ENCODE measurements at regions not wholly inside any gene's neighbourhood (a gene's known extent, or its start where the extent isn't known, plus 50 kb on each side); places are given as distances from the start of the nearest gene placed in this dataset.

DNA sequence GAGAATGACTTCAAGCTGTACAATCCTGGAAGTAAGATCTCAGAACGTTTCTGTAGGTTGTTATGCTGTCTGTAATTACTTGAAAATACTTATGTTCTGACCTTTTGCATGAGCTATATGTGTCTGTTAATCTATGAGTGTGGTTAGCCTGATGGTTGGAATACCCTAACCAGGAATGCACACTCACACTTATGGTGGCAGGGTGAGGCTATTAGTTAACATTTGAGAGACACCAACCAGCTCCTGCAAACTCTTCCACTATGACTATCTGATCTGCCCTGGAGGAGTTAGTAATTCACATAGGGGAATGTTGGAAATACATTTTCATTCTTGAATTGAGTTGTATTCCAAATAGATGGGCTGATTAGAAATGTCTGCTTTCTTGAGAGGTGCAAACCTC, 450.3 kb downstream of the INHBA start (continued):
- TF ChIP-seq, protein P1, sequence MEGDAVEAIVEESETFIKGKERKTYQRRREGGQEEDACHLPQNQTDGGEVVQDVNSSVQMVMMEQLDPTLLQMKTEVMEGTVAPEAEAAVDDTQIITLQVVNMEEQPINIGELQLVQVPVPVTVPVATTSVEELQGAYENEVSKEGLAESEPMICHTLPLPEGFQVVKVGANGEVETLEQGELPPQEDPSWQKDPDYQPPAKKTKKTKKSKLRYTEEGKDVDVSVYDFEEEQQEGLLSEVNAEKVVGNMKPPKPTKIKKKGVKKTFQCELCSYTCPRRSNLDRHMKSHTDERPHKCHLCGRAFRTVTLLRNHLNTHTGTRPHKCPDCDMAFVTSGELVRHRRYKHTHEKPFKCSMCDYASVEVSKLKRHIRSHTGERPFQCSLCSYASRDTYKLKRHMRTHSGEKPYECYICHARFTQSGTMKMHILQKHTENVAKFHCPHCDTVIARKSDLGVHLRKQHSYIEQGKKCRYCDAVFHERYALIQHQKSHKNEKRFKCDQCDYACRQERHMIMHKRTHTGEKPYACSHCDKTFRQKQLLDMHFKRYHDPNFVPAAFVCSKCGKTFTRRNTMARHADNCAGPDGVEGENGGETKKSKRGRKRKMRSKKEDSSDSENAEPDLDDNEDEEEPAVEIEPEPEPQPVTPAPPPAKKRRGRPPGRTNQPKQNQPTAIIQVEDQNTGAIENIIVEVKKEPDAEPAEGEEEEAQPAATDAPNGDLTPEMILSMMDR (IDR thresholded peaks at IDR 0.05; ENCODE audit: low read depth, low read length, missing input control) = no peak
- TF ChIP-seq RAD21 (IDR thresholded peaks at IDR 0.05) (no peak), JUND (IDR thresholded peaks at IDR 0.05) (no peak), EGR1 (IDR thresholded peaks at IDR 0.05; ENCODE audit: low read depth in 2 of 2) (no peak), NR2F2 (IDR thresholded peaks at IDR 0.05) (no peak), HNF4G (IDR thresholded peaks at IDR 0.05) (no peak), YY1 (IDR thresholded peaks at IDR 0.05) (no peak), FOXA1 (IDR thresholded peaks at IDR 0.05) (no peak)
- TF ChIP-seq, protein P2, sequence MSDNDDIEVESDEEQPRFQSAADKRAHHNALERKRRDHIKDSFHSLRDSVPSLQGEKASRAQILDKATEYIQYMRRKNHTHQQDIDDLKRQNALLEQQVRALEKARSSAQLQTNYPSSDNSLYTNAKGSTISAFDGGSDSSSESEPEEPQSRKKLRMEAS (IDR thresholded peaks at IDR 0.05) = no peak
- TF ChIP-seq, protein P3, sequence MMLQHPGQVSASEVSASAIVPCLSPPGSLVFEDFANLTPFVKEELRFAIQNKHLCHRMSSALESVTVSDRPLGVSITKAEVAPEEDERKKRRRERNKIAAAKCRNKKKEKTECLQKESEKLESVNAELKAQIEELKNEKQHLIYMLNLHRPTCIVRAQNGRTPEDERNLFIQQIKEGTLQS (IDR thresholded peaks at IDR 0.05) = no peak

DNA sequence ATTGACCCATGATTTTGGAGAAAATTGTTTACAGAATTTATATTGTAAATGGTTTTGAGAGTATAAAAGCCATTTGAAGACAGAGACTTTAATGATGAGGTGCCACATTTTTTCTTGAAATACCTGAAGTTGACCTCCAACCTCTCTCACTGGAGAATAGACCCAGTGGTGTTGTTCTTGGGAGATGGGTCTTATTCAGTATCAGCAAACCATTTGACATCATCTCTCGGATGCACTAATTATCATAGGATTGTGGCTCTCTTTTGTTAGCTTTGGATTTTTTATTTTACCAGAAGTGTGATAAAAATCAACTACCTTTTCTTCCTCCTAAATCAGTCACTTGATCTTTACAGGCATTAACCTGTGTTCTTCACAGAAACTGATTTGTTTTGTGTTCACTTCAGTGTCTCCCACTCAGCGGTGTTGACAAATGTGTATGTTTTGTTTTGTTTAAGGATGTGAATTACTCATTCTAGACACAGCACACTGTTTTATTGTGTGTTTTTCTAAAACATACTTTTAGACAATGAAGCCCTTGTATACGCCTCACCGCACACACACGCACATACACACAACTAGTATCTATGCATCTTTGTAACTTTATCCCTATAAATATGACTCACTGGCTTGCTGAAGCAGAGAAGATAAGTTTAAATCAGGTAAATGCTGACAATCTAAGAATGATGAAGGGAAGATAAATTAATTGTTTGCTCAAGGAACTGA, 455.6 kb downstream of the INHBA start:
- Histone ChIP-seq H3K9me3 (ENCODE audit: control insufficient read depth in 4 of 4, low read length in 3 of 4) (no peaks in the 10 kb centered on the region), H3K4me1 (ENCODE audit: control insufficient read depth in 4 of 4, insufficient read depth in 4 of 4, low read length in 3 of 4) (no peaks in the 10 kb centered on the region), H3K9ac (ENCODE audit: low read depth in 1 of 2, low read length in 2 of 2) (no peak overlapping the region), H3K27me3 (ENCODE audit: control insufficient read depth in 4 of 4, insufficient read depth in 4 of 4, low read length in 3 of 4) (no peaks in the 10 kb centered on the region), H3K36me3 (ENCODE audit: control insufficient read depth in 4 of 4, insufficient read depth in 3 of 4, low read depth in 1 of 4, low read length in 3 of 4) (no peaks in the 10 kb centered on the region), H3K4me3 (ENCODE audit: low read depth in 1 of 3, low read length in 3 of 3) (no peak overlapping the region), H3K27ac (ENCODE audit: low read depth in 1 of 2, low read length in 2 of 2) (no peak overlapping the region)
- 96% methylated on average over 5 of the region's 5 CpGs for WGBS
- TF ChIP-seq, protein P3 (IDR thresholded peaks at IDR 0.05) = no peak
- TF ChIP-seq FOXA1 (IDR thresholded peaks at IDR 0.05) = no peak
- TF ChIP-seq RXRA (IDR thresholded peaks at IDR 0.05) = no peak
- TF ChIP-seq, protein P2 (IDR thresholded peaks at IDR 0.05) = no peak
- no peak for TF ChIP-seq YY1 (IDR thresholded peaks at IDR 0.05)
- TF ChIP-seq, protein P4, sequence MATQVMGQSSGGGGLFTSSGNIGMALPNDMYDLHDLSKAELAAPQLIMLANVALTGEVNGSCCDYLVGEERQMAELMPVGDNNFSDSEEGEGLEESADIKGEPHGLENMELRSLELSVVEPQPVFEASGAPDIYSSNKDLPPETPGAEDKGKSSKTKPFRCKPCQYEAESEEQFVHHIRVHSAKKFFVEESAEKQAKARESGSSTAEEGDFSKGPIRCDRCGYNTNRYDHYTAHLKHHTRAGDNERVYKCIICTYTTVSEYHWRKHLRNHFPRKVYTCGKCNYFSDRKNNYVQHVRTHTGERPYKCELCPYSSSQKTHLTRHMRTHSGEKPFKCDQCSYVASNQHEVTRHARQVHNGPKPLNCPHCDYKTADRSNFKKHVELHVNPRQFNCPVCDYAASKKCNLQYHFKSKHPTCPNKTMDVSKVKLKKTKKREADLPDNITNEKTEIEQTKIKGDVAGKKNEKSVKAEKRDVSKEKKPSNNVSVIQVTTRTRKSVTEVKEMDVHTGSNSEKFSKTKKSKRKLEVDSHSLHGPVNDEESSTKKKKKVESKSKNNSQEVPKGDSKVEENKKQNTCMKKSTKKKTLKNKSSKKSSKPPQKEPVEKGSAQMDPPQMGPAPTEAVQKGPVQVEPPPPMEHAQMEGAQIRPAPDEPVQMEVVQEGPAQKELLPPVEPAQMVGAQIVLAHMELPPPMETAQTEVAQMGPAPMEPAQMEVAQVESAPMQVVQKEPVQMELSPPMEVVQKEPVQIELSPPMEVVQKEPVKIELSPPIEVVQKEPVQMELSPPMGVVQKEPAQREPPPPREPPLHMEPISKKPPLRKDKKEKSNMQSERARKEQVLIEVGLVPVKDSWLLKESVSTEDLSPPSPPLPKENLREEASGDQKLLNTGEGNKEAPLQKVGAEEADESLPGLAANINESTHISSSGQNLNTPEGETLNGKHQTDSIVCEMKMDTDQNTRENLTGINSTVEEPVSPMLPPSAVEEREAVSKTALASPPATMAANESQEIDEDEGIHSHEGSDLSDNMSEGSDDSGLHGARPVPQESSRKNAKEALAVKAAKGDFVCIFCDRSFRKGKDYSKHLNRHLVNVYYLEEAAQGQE (IDR thresholded peaks at IDR 0.05) = no peak
- TF ChIP-seq SP1 (IDR thresholded peaks at IDR 0.05) = no peak
- TF ChIP-seq NR2F2 (IDR thresholded peaks at IDR 0.05) = no peak
- TF ChIP-seq, protein P1 (IDR thresholded peaks at IDR 0.05; ENCODE audit: low read depth, low read length, missing input control) = no peak
- no peak for TF ChIP-seq JUND (IDR thresholded peaks at IDR 0.05)
- TF ChIP-seq HNF4G (IDR thresholded peaks at IDR 0.05) = no peak
- TF ChIP-seq HNF4A (conservative IDR thresholded peaks at IDR 0.05) = no peak
- no peak for TF ChIP-seq TAF1 (conservative IDR thresholded peaks at IDR 0.05)
- TF ChIP-seq EGR1 (IDR thresholded peaks at IDR 0.05; ENCODE audit: low read depth in 2 of 2) = no peak
- TF ChIP-seq RAD21 (IDR thresholded peaks at IDR 0.05) = no peak
- DNase-seq (ENCODE audit: low spot score) = no peak

All from liver (tissue), 8 donors.